ENCODE measurements at regions not wholly inside any gene's neighbourhood (a gene's known extent, or its start where the extent isn't known, plus 50 kb on each side); places are given as distances from the start of the nearest gene placed in this dataset.

DNA sequence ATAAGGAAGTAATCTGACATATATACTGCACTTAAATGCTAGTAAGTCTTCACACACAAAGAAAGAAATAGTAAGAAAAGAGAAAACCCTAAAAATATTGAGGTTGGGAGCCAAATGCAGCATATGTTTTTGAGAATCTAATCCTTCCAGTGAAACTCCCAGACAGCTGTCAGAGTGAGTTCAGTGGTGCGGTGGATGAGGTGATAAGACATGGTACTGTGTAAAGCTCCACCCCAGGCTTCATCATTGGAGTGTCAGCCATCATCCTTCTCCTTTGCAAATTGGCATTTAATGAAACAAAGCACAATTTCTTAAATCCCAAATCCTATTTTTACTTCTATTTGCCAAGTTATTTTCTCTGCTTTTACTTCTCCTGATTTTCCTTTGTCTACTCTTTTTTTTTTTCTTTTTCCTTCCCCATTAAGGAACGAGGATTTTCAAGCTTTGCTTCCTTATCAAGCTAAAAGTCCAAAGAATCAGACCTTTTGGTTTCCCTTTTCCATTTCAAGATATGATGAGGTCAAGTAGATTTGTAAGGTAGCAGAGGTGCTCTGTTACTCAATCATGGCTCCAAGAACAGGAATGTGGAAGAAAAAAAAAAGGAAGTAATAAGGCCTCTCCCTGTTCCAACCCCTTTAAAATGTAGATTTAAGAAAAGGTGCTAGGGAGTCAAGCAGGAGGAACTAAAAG lies 343.3 kb downstream of the SETD4 start:
- POLR2A ChIA-PET, result no interaction called here
- CTCF ChIA-PET, result no interaction called here
- no peaks in the 10 kb centered on the region for H3K36me3 ChIP-seq (replicated peaks in 1 of 2; ENCODE audit: control insufficient read depth in 1 of 2, insufficient read depth in 2 of 2, low read length in 1 of 2)

DNA sequence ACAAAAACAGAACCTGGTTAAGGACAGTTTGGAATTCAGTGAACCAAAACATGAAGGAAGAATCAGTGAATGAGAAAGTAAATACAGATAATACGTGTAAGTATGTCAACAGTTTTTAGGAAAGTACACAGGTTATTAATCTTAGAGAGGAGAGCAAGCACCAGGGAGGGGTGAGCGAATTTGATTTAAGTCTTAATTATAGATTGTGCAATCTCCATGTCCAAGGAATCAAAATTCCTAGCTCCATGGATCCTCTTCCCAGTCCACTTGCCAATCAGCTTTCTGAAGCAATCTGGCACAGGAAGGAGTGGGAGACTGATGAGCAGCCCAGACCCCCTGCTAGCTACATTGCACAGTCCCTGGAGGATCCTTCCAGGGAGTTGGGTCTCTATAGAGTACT lies 346.4 kb downstream of the SETD4 start:
- H3K4me3 ChIP-seq (ENCODE audit: low read depth in 2 of 2, low read length in 1 of 2), result no peak overlapping the region
- no peaks in the 10 kb centered on the region for H4K20me1 ChIP-seq (ENCODE audit: insufficient read depth)
- H3F3A ChIP-seq (replicated peaks; ENCODE audit: insufficient read depth), result no peaks in the 10 kb centered on the region
- 3% methylated on average over 2 of the region's 2 CpGs for WGBS (ENCODE audit: low lambda C conversion rate)
- ChIA-PET POLR2A (no interaction called here), CTCF (interaction anchor here (0.7 to 1.2 kb wide), 2 partner anchors 10 to 218 kb away, joined by 3 to 5 read pairs; no protein-coding TSS in a partner anchor)
- no peaks in the 10 kb centered on the region for H3K36me3 ChIP-seq (replicated peaks in 1 of 2; ENCODE audit: control insufficient read depth in 1 of 2, insufficient read depth in 2 of 2, low read length in 1 of 2)
- no peaks in the 10 kb centered on the region; the same call in 1 of the 2 replicates for H3K27me3 ChIP-seq (ENCODE audit: insufficient read depth)
- no peak overlapping the region for H3K27ac ChIP-seq (ENCODE audit: low read depth in 2 of 2, low read length in 1 of 2)
- no peak overlapping the region for H2AFZ ChIP-seq (ENCODE audit: low read depth)
- H3K9me3 ChIP-seq, result no peaks in the 10 kb centered on the region
- H3K9ac ChIP-seq, result no peak overlapping the region
- H3K9me2 ChIP-seq, result no peaks in the 10 kb centered on the region
- no peaks in the 10 kb centered on the region for H3K79me2 ChIP-seq (ENCODE audit: insufficient read depth)
- no peak overlapping the region for H3K4me2 ChIP-seq
- no peak for TF ChIP-seq POLR2AphosphoS5 (IDR thresholded peaks at IDR 0.05; ENCODE audit: low read depth, low read length)
- TF ChIP-seq NFIC (IDR thresholded peaks at IDR 0.05; ENCODE audit: borderline replicate concordance), result no peak
- TF ChIP-seq NRF1 (IDR thresholded peaks at IDR 0.05; ENCODE audit: low read depth, low read length), result no peak
- TF ChIP-seq RXRA (IDR thresholded peaks at IDR 0.05; ENCODE audit: borderline replicate concordance, low read depth), result no peak
- no peak for TF ChIP-seq GABPA (IDR thresholded peaks at IDR 0.05; ENCODE audit: low read depth)
- no peak for TF ChIP-seq YY1 (IDR thresholded peaks at IDR 0.05; ENCODE audit: low read depth)
- no peak for TF ChIP-seq TCF12 (IDR thresholded peaks at IDR 0.05)
- TF ChIP-seq EZH2phosphoT487 (IDR thresholded peaks at IDR 0.05; ENCODE audit: borderline replicate concordance, low read depth), result no peak
- no peak for TF ChIP-seq SMC3 (IDR thresholded peaks at IDR 0.05; ENCODE audit: low read depth, low read length)
- no peak for TF ChIP-seq RCOR1 (IDR thresholded peaks at IDR 0.05; ENCODE audit: low read length)
- TF ChIP-seq GATA2 (CRISPR knock-in tag; IDR thresholded peaks at IDR 0.05), result no peak
- no peak for TF ChIP-seq TAF1 (IDR thresholded peaks at IDR 0.05; ENCODE audit: borderline replicate concordance, low read depth, low read length)
- no peak for TF ChIP-seq RFX5 (IDR thresholded peaks at IDR 0.05; ENCODE audit: low read length)
- H3K4me1 ChIP-seq (ENCODE audit: control insufficient read depth in 1 of 2, insufficient read depth in 2 of 2, low read depth in 1 of 2, low read length in 1 of 2), result no peaks in the 10 kb centered on the region
- no peak for DNase-seq

More for the DNA sequence above, 343.3 kb downstream of the SETD4 start:
- Histone ChIP-seq H3K9me2 (no peaks in the 10 kb centered on the region), H3K27ac (ENCODE audit: low read depth in 2 of 2, low read length in 1 of 2) (no peak overlapping the region), H3K9me3 (no peaks in the 10 kb centered on the region), H3K4me2 (no peak overlapping the region), H3K4me1 (ENCODE audit: control insufficient read depth in 1 of 2, insufficient read depth in 2 of 2, low read depth in 1 of 2, low read length in 1 of 2) (no peaks in the 10 kb centered on the region; a peak in 1 of 4 replicates), H3K4me3 (ENCODE audit: low read depth in 2 of 2, low read length in 1 of 2) (no peak overlapping the region), H3K79me2 (ENCODE audit: insufficient read depth) (no peaks in the 10 kb centered on the region), H2AFZ (ENCODE audit: low read depth) (no peak overlapping the region), H4K20me1 (ENCODE audit: insufficient read depth) (no peaks in the 10 kb centered on the region), H3K9ac (no peak overlapping the region), H3K27me3 (ENCODE audit: insufficient read depth) (no peaks in the 10 kb centered on the region), H3F3A (replicated peaks; ENCODE audit: insufficient read depth) (peaks cover 4% of the 10 kb centered on the region)
- WGBS (ENCODE audit: low lambda C conversion rate), result 3% methylated on average over 2 of the region's 2 CpGs
- no peak for TF ChIP-seq GABPA (IDR thresholded peaks at IDR 0.05; ENCODE audit: low read depth)
- TF ChIP-seq NFIC (IDR thresholded peaks at IDR 0.05; ENCODE audit: borderline replicate concordance), result no peak
- TF ChIP-seq, protein P1, sequence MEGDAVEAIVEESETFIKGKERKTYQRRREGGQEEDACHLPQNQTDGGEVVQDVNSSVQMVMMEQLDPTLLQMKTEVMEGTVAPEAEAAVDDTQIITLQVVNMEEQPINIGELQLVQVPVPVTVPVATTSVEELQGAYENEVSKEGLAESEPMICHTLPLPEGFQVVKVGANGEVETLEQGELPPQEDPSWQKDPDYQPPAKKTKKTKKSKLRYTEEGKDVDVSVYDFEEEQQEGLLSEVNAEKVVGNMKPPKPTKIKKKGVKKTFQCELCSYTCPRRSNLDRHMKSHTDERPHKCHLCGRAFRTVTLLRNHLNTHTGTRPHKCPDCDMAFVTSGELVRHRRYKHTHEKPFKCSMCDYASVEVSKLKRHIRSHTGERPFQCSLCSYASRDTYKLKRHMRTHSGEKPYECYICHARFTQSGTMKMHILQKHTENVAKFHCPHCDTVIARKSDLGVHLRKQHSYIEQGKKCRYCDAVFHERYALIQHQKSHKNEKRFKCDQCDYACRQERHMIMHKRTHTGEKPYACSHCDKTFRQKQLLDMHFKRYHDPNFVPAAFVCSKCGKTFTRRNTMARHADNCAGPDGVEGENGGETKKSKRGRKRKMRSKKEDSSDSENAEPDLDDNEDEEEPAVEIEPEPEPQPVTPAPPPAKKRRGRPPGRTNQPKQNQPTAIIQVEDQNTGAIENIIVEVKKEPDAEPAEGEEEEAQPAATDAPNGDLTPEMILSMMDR (IDR thresholded peaks at IDR 0.05), result no peak
- no peak for TF ChIP-seq EZH2phosphoT487 (IDR thresholded peaks at IDR 0.05; ENCODE audit: borderline replicate concordance, low read depth)
- TF ChIP-seq, protein P2, sequence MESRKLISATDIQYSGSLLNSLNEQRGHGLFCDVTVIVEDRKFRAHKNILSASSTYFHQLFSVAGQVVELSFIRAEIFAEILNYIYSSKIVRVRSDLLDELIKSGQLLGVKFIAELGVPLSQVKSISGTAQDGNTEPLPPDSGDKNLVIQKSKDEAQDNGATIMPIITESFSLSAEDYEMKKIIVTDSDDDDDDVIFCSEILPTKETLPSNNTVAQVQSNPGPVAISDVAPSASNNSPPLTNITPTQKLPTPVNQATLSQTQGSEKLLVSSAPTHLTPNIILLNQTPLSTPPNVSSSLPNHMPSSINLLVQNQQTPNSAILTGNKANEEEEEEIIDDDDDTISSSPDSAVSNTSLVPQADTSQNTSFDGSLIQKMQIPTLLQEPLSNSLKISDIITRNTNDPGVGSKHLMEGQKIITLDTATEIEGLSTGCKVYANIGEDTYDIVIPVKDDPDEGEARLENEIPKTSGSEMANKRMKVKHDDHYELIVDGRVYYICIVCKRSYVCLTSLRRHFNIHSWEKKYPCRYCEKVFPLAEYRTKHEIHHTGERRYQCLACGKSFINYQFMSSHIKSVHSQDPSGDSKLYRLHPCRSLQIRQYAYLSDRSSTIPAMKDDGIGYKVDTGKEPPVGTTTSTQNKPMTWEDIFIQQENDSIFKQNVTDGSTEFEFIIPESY (IDR thresholded peaks at IDR 0.05; ENCODE audit: borderline replicate concordance, low read depth), result no peak
- no peak for TF ChIP-seq TEAD4 (IDR thresholded peaks at IDR 0.05; ENCODE audit: borderline replicate concordance, insufficient read depth)
- DNase-seq, result no peak

Data from SK-N-SH (cell line).